ENCODE measurements at regions not wholly inside any gene's neighbourhood (a gene's known extent, or its start where the extent isn't known, plus 50 kb on each side); places are given as distances from the start of the nearest gene placed in this dataset.
"Not testable (repeated sequence)": the region's sequence is repeated elsewhere in the genome, so short reads cannot be mapped to it uniquely, and the experiment has no call there.

GRCh38 chr20:55656231-55656775 is 349.0 kb downstream of the CBLN4 start:
- TF ChIP-seq ZFX (IDR thresholded peaks at IDR 0.05) (no peak), CTCF (conservative IDR thresholded peaks at IDR 0.05) (no peak)
- no peak overlapping the region for H3K27ac ChIP-seq

GRCh38 chr20:55650657-55651360 is 354.5 kb downstream of the CBLN4 start:
- TF ChIP-seq ZFX (IDR thresholded peaks at IDR 0.05): no peak
- no peak for TF ChIP-seq CTCF (conservative IDR thresholded peaks at IDR 0.05)
- H3K27ac ChIP-seq: no peak overlapping the region

- TF ChIP-seq ZFX (IDR thresholded peaks at IDR 0.05) (no peak), CTCF (conservative IDR thresholded peaks at IDR 0.05) (no peak)
- H3K27ac ChIP-seq: no peak overlapping the region
Measured at GRCh38 chr20:55649254-55649653, 356.1 kb downstream of the CBLN4 start.

GRCh38 chr20:55646851-55647250 is 358.5 kb downstream of the CBLN4 start:
- TF ChIP-seq CTCF (conservative IDR thresholded peaks at IDR 0.05) (no peak), ZFX (IDR thresholded peaks at IDR 0.05) (no peak)
- H3K27ac ChIP-seq: no peak overlapping the region

GRCh38 chr20:55641497-55641896 is 363.8 kb downstream of the CBLN4 start:
- no peak overlapping the region for H3K27ac ChIP-seq
- TF ChIP-seq ZFX (IDR thresholded peaks at IDR 0.05) (no peak), CTCF (conservative IDR thresholded peaks at IDR 0.05) (no peak)

GRCh38 chr20:55635870-55636269 is 369.4 kb downstream of the CBLN4 start:
- TF ChIP-seq ZFX (IDR thresholded peaks at IDR 0.05) (no peak), CTCF (conservative IDR thresholded peaks at IDR 0.05) (no peak)
- no peak overlapping the region for H3K27ac ChIP-seq

- TF ChIP-seq ZFX (IDR thresholded peaks at IDR 0.05) (no peak), CTCF (conservative IDR thresholded peaks at IDR 0.05) (no peak)
- H3K27ac ChIP-seq: no peak overlapping the region
Measured at GRCh38 chr20:55632592-55632991, 372.7 kb downstream of the CBLN4 start.

GRCh38 chr20:55629143-55629542 is 376.2 kb downstream of the CBLN4 start:
- not testable (repeated sequence) for H3K27ac ChIP-seq
